ENCODE measurements at regions not wholly inside any gene's neighbourhood (a gene's known extent, or its start where the extent isn't known, plus 50 kb on each side); places are given as distances from the start of the nearest gene placed in this dataset.

GRCh38 chr17:77076124-77076830, 64.5 kb upstream of the SEC14L1 start:
- no peak for DNase-seq (ENCODE audit: low read depth)
- no peak overlapping the region for H3K4me3 ChIP-seq (ENCODE audit: low read depth, low read length)
- TF ChIP-seq CTCF (IDR thresholded peaks at IDR 0.05; ENCODE audit: insufficient read depth, low read depth, low read length, missing control alignments), result no peak

DNA sequence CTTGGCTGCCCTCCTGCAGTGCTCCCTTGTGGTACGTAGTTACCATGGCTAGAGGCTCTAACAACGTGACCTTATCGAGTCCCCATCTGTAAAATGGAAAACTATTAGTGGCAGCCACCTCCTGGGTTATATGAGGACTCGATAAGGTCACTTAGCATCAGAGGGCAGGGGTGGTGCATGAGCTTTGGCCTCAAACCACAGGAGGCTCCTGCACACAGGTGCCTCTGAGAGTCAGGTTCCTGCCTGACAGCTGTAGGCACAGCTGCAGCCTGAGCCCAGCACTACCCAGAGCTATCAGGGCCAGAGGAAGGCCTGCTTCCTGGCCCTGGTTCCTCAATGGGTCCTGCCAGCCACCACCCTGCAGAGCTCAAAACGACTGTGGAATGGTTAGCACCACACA, 57.2 kb upstream of the SEC14L1 start:
- TF ChIP-seq CTCF (IDR thresholded peaks at IDR 0.05; ENCODE audit: insufficient read depth, low read depth, low read length, missing control alignments), result no peak
- DNase-seq (ENCODE audit: low read depth), result peak; percentile 36
- no peak overlapping the region for H3K4me3 ChIP-seq (ENCODE audit: low read depth, low read length)

GRCh38 chr17:77085926-77086432, 54.8 kb upstream of the SEC14L1 start:
- no peak for DNase-seq (ENCODE audit: low read depth)
- no peak overlapping the region for H3K4me3 ChIP-seq (ENCODE audit: low read depth, low read length)
- no peak for TF ChIP-seq CTCF (IDR thresholded peaks at IDR 0.05; ENCODE audit: insufficient read depth, low read depth, low read length, missing control alignments)

DNA sequence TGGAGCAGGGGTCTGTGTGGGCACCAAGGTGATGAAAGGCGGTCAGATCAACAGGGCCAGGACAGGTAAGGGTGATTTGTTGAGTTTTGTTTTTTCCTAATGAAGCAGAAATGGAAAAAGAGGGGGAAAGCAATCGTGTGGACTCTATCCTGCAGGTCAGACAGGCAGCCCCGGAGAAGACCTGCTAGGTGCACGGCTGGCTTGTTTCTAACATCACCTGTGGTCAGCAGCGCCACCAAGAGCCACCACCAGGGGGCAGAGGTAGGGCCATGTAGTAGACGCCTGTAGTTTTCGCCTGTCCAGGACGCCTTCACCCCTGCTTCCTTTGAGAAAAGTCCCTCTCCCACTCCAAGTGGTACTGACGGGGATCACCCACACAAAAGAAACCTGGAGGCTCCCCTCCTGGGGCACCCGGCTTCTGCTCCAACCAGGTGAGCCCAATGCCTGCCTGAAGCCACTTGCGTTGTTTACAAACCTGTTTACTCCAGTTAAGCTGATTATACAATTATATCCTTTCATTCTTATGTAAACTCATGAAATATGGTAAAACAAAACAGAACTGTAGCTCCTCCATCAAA, 54.2 kb upstream of the SEC14L1 start:
- no peak overlapping the region for H3K4me3 ChIP-seq (ENCODE audit: low read depth, low read length)
- peak; percentile 94 for TF ChIP-seq CTCF (IDR thresholded peaks at IDR 0.05; ENCODE audit: insufficient read depth, low read depth, low read length, missing control alignments)
- DNase-seq (ENCODE audit: low read depth), result peak; percentile 91

DNA sequence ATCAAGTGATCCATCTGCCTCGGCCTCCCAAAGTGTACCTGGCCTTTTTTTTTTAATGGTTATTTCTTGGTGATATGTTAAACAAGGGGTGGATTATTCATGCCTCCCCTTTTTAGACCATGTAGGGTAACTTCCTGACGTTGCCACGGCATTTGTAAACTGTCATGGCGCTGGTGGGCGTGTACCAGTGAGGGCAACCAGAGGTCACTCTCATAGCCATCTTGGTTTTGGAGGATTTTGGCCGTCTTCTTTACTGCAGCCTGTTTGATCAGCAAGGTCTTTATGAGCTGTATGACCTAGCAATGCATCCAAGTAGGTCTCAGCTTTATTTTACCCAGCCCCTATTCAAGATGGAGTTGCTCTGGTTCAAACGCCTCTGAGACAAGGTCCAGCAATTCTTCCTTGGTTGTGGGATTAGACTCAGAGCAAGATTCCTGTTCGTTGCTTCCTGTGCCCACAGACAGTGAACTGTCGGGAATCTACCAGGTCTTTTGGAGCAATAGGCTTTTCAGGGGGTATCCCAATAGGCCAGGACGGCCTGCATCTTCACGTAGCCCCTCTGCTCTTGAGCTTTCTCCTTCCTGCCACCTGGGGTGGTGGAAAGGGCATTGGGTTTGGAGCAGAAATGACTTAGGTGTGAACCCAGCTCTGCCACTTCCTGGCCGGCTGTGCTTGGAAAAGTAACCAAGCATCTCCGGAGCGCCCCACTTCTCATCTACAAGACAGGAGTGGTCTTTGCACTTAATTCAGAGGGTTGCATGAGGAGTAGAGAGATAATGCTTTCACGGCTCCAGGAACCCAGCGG, 52.9 kb upstream of the SEC14L1 start:
- peak overlapping the region; percentile 84 for H3K4me3 ChIP-seq (ENCODE audit: low read depth, low read length)
- TF ChIP-seq CTCF (IDR thresholded peaks at IDR 0.05; ENCODE audit: insufficient read depth, low read depth, low read length, missing control alignments), result no peak
- DNase-seq (ENCODE audit: low read depth), result peak; percentile 48

GRCh38 chr17:77088455-77089123, 52.2 kb upstream of the SEC14L1 start:
- H3K4me3 ChIP-seq (ENCODE audit: low read depth, low read length), result peak overlapping the region; percentile 84
- peak; percentile 74 for TF ChIP-seq CTCF (IDR thresholded peaks at IDR 0.05; ENCODE audit: insufficient read depth, low read depth, low read length, missing control alignments)
- peak; percentile 98 for DNase-seq (ENCODE audit: low read depth)
